WTC11 (cell line): ENCODE measurements at regions not wholly inside any gene's neighbourhood (a gene's known extent, or its start where the extent isn't known, plus 50 kb on each side); places are given as distances from the start of the nearest gene placed in this dataset.

Experiments used
- ATAC-seq: fragments of 200-7000 bp; cut with Tn5 transposase; 2 replicates; pipeline ENCODE4 v1.10.0; 2021; ENCODE audit warnings: mild to moderate bottlenecking, moderate library complexity
- CTCF ChIA-PET: fragments of 300-600 bp; sonication (Branson Sonifier 250); formaldehyde crosslinking; loops from one replicate; lab custom pipeline; 2021; ENCODE audit warnings: antibody characterized with exemption; lab: Charles Lee
- POLR2A ChIA-PET: fragments of 350-600 bp; sonication (Branson Sonifier 250); formaldehyde crosslinking; loops from one replicate; lab custom pipeline; 2021; ENCODE audit warnings: antibody characterized with exemption; lab: Charles Lee
- DNase-seq: peaks from one replicate; pipeline ENCODE4 v3.0.0; 2021; ENCODE audit warnings: low spot score
- H3K27ac Mint-ChIP-seq: 2 replicates; pipeline ENCODE4 v1.8.0; 2021; ENCODE audit warnings: mixed read lengths
- H3K27me3 Mint-ChIP-seq: 2 replicates; pipeline ENCODE4 v1.8.0; 2021; ENCODE audit warnings: low read depth, mild to moderate bottlenecking, moderate library complexity, mixed read lengths
- H3K36me3 Mint-ChIP-seq: 2 replicates; pipeline ENCODE4 v1.8.0; 2021; ENCODE audit warnings: mixed read lengths
- H3K4me1 Mint-ChIP-seq: 2 replicates; pipeline ENCODE4 v1.8.0; 2022; ENCODE audit warnings: mixed read lengths
- H3K4me3 Mint-ChIP-seq: 2 replicates; pipeline ENCODE4 v1.8.0; 2021; ENCODE audit warnings: mild to moderate bottlenecking, moderate library complexity, mixed read lengths
- H3K9me3 Mint-ChIP-seq: 2 replicates; pipeline ENCODE4 v1.8.0; 2021; ENCODE audit warnings: mixed read lengths
- AR ChIP-seq: fragments of 250-450 bp; sonication (Bioruptor Pico); IDR thresholded peaks from 2 replicates; pipeline ENCODE4 v1.9.0; 2021; ENCODE audit warnings: mild to moderate bottlenecking
- ATF2 ChIP-seq: sonication (generic); formaldehyde crosslinking; IDR thresholded peaks from 2 replicates; pipeline ENCODE4 v1.8.1; 2022; ENCODE audit warnings: low read depth, missing genetic modification reagents, borderline replicate concordance
- CREB1 ChIP-seq: sonication (generic); formaldehyde crosslinking; IDR thresholded peaks from 2 replicates; pipeline ENCODE4 v1.8.0; 2023; ENCODE audit warnings: mild to moderate bottlenecking, missing genetic modification reagents
- E2F5 ChIP-seq: sonication (generic); formaldehyde crosslinking; IDR thresholded peaks from 2 replicates; pipeline ENCODE4 v1.8.1; 2022; ENCODE audit warnings: mild to moderate bottlenecking, moderate library complexity, missing genetic modification reagents
- JUN ChIP-seq: sonication (generic); formaldehyde crosslinking; IDR thresholded peaks from 2 replicates; pipeline ENCODE4 v1.8.0; 2023; ENCODE audit warnings: mild to moderate bottlenecking, missing genetic modification reagents
- MAX ChIP-seq: sonication (generic); formaldehyde crosslinking; IDR thresholded peaks from 2 replicates; pipeline ENCODE4 v1.8.0; 2022; ENCODE audit warnings: mild to moderate bottlenecking, missing genetic modification reagents
- MLX ChIP-seq: sonication (generic); formaldehyde crosslinking; IDR thresholded peaks from 2 replicates; pipeline ENCODE4 v1.8.1; 2023; ENCODE audit warnings: mild to moderate bottlenecking, missing genetic modification reagents, moderate library complexity
- NFE2L1 ChIP-seq: sonication (generic); formaldehyde crosslinking; IDR thresholded peaks from 2 replicates; pipeline ENCODE4 v1.8.1; 2023; ENCODE audit warnings: missing genetic modification reagents
- RORB ChIP-seq: fragments of 250-450 bp; sonication (Bioruptor Pico); IDR thresholded peaks from 2 replicates; pipeline ENCODE4 v1.9.0; 2021; ENCODE audit warnings: mild to moderate bottlenecking
- STAT6 ChIP-seq: sonication (generic); formaldehyde crosslinking; conservative IDR thresholded peaks from 2 replicates; pipeline ENCODE4 v1.8.1; 2023; ENCODE audit warnings: mild to moderate bottlenecking, low read depth, missing genetic modification reagents, moderate library complexity
- TEAD4 ChIP-seq: sonication (generic); formaldehyde crosslinking; IDR thresholded peaks from 2 replicates; pipeline ENCODE4 v1.8.0; 2022; ENCODE audit warnings: mild to moderate bottlenecking, missing genetic modification reagents
- TP53 ChIP-seq: sonication (generic); formaldehyde crosslinking; IDR thresholded peaks from 2 replicates; pipeline ENCODE4 v1.8.1; 2023; ENCODE audit warnings: mild to moderate bottlenecking, missing genetic modification reagents
- ZNF263 ChIP-seq: sonication (generic); formaldehyde crosslinking; IDR thresholded peaks from 2 replicates; pipeline ENCODE4 v1.8.1; 2022; ENCODE audit warnings: low read depth, mild to moderate bottlenecking, moderate library complexity, missing genetic modification reagents
- ZNF317 ChIP-seq: sonication (generic); formaldehyde crosslinking; IDR thresholded peaks from 2 replicates; pipeline ENCODE4 v1.8.1; 2023; ENCODE audit warnings: low read depth, mild to moderate bottlenecking, moderate library complexity, missing genetic modification reagents, borderline replicate concordance
- ZNF423 ChIP-seq: fragments of 250-450 bp; sonication (Bioruptor Pico); IDR thresholded peaks from 2 replicates; pipeline ENCODE4 v2.1.2; 2022; ENCODE audit warnings: mild to moderate bottlenecking, moderate library complexity

GRCh38 chr2:114040826-114041225, 150.9 kb downstream of the ACTR3 start:
- H3K4me1 Mint-ChIP-seq, result no peaks in the 10 kb centered on the region
- H3K36me3 Mint-ChIP-seq, result peaks cover 11% of the 10 kb centered on the region
- no peaks in the 10 kb centered on the region for H3K27me3 Mint-ChIP-seq
- no peak overlapping the region for H3K27ac Mint-ChIP-seq
- TF ChIP-seq ZNF423 (CRISPR knock-in tag), result no peak
- no peak for TF ChIP-seq TP53 (CRISPR knock-in tag)
- no peak for TF ChIP-seq ZNF263 (CRISPR knock-in tag)
- no peak for TF ChIP-seq MLX (CRISPR knock-in tag)
- TF ChIP-seq RORB, result no peak
- no peak for TF ChIP-seq E2F5 (CRISPR knock-in tag)
- no peak for TF ChIP-seq STAT6 (CRISPR knock-in tag)
- no peak for ATAC-seq
- ChIA-PET CTCF (no interaction called here), POLR2A (no interaction called here)
- no peak overlapping the region for H3K4me3 Mint-ChIP-seq
- H3K9me3 Mint-ChIP-seq, result peaks cover 39% of the 10 kb centered on the region
- no peak for DNase-seq

- DNase-seq (no peak), ATAC-seq (no peak)
- ChIA-PET POLR2A (no interaction called here), CTCF (no interaction called here)
- Mint-ChIP-seq H3K27ac (no peak overlapping the region), H3K9me3 (peaks cover 56% of the 10 kb centered on the region), H3K27me3 (peaks cover 3% of the 10 kb centered on the region; the same call in 1 of the 2 replicates), H3K36me3 (peaks cover 5% of the 10 kb centered on the region; the same call in 1 of the 2 replicates), H3K4me1 (peaks cover 5% of the 10 kb centered on the region), H3K4me3 (no peak overlapping the region)
- no peak for TF ChIP-seq JUN (CRISPR knock-in tag)
- no peak for TF ChIP-seq MAX (CRISPR knock-in tag)
- no peak for TF ChIP-seq NFE2L1
- TF ChIP-seq AR (CRISPR knock-in tag), result no peak
- no peak for TF ChIP-seq ATF2 (CRISPR knock-in tag)
Observed at GRCh38 chr2:114044985-114045384, 155.1 kb downstream of the ACTR3 start.

GRCh38 chr2:114046373-114046772, 156.5 kb downstream of the ACTR3 start:
- Mint-ChIP-seq H3K27me3 (peaks cover 3% of the 10 kb centered on the region; the same call in 1 of the 2 replicates), H3K9me3 (peaks cover 55% of the 10 kb centered on the region), H3K27ac (no peak overlapping the region), H3K4me3 (no peak overlapping the region), H3K36me3 (peaks cover 10% of the 10 kb centered on the region), H3K4me1 (peaks cover 5% of the 10 kb centered on the region)
- ATAC-seq (no peak), DNase-seq (no peak)
- ChIA-PET CTCF (no interaction called here), POLR2A (no interaction called here)
- no peak for TF ChIP-seq MLX (CRISPR knock-in tag)
- no peak for TF ChIP-seq CREB1
- TF ChIP-seq TEAD4 (CRISPR knock-in tag), result no peak
- TF ChIP-seq ZNF317 (CRISPR knock-in tag), result no peak
